OCI-LY7 (cell line): ENCODE measurements at regions not wholly inside any gene's neighbourhood (a gene's known extent, or its start where the extent isn't known, plus 50 kb on each side); places are given as distances from the start of the nearest gene placed in this dataset.

Experiments
- BruUV-seq: library from RNA; stranded (reverse); fragments of 400-500 nt; replicated peaks from 2 replicates; lab custom pipeline; 2021; lab: Mats Ljungman, UMichigan
- CTCF ChIA-PET: fragments of 300-600 bp; sonication (Branson Sonifier 250); formaldehyde crosslinking; loops from one replicate; lab custom pipeline; 2022; ENCODE audit warnings: antibody characterized with exemption; ENCODE audit not compliant: unreplicated experiment; lab: Charles Lee
- POLR2A ChIA-PET: fragments of 300-600 bp; sonication (Branson Sonifier 250); formaldehyde crosslinking; loops from one replicate; lab custom pipeline; 2022; ENCODE audit warnings: antibody characterized with exemption; lab: Charles Lee
- DNase-seq: peaks from one replicate; pipeline ENCODE4 v3.0.0-alpha.2; 2015; ENCODE audit warnings: low spot score
- H2AFZ ChIP-seq: fragments of 200-600 bp; sonication (generic), shearing (Covaris generic); 2 replicates; pipeline ENCODE4 v1.6.1; 2014; ENCODE audit warnings: mild to moderate bottlenecking, antibody characterized with exemption, low read length, moderate library complexity
- H3K27ac ChIP-seq: fragments of 200-600 bp; sonication (generic); 2 replicates; pipeline ENCODE4 v1.5.1; 2014; ENCODE audit warnings: mixed run types, low read depth, mild to moderate bottlenecking, moderate library complexity, low read length, inconsistent platforms; ENCODE audit not compliant: poor library complexity, severe bottlenecking
- H3K36me3 ChIP-seq: fragments of 200-600 bp; sonication (generic); 2 replicates; pipeline ENCODE4 v1.6.1; 2014; ENCODE audit warnings: mild to moderate bottlenecking, antibody characterized with exemption, low read length, moderate library complexity, mixed read lengths; ENCODE audit not compliant: insufficient read depth
- H3K4me1 ChIP-seq: fragments of 200-600 bp; sonication (generic); 2 replicates; pipeline ENCODE4 v1.5.1; 2014; ENCODE audit warnings: mild to moderate bottlenecking, low read length; ENCODE audit not compliant: insufficient read depth, poor library complexity, severe bottlenecking
- H3K4me2 ChIP-seq: fragments of 200-600 bp; sonication (generic); 2 replicates; pipeline ENCODE4 v1.6.1; 2014; ENCODE audit warnings: mild to moderate bottlenecking, low read length
- H3K4me3 ChIP-seq: fragments of 200-600 bp; sonication (generic); 2 replicates; pipeline ENCODE4 v1.5.1; 2014; ENCODE audit warnings: mild to moderate bottlenecking, low read depth, low read length; ENCODE audit not compliant: poor library complexity, severe bottlenecking
- H3K79me2 ChIP-seq: fragments of 200-600 bp; sonication (generic); 2 replicates; pipeline ENCODE4 v1.6.1; 2016; ENCODE audit warnings: low read depth, mild to moderate bottlenecking, low read length, moderate library complexity, mixed read lengths; ENCODE audit not compliant: insufficient read depth
- H3K9me2 ChIP-seq: fragments of 200-600 bp; sonication (generic); 2 replicates; pipeline ENCODE4 v1.6.1; 2016; ENCODE audit warnings: mild to moderate bottlenecking, low read length, mixed read lengths; ENCODE audit not compliant: insufficient read depth
- H3K9me3 ChIP-seq: fragments of 200-600 bp; sonication (generic); 2 replicates; pipeline ENCODE4 v1.6.1; 2014; ENCODE audit warnings: mild to moderate bottlenecking, mixed run types, low read length, mixed read lengths
- H4K20me1 ChIP-seq: fragments of 200-600 bp; sonication (generic); 2 replicates; pipeline ENCODE4 v1.6.1; 2014; ENCODE audit warnings: mild to moderate bottlenecking, antibody characterized with exemption, low read length, moderate library complexity, mixed read lengths; ENCODE audit not compliant: insufficient read depth
- EZH2phosphoT487 ChIP-seq: fragments of 200-600 bp; sonication (generic); IDR thresholded peaks from 2 replicates; pipeline ENCODE4 v1.6.1; 2018; ENCODE audit warnings: low read depth, borderline replicate concordance, mild to moderate bottlenecking, mixed run types, antibody characterized with exemption, low read length, moderate library complexity, mixed read lengths
- intact Hi-C: fragments of 100-400 bp; cut with micrococcal nuclease; formaldehyde crosslinking; loops from one replicate; pipeline ENCODE4 v1.10.0; 2022; ENCODE audit not compliant: unreplicated experiment
- TF ChIP-seq, protein P1 (sequence below): fragments of 200-600 bp; sonication (generic); conservative IDR thresholded peaks from 2 replicates; pipeline ENCODE4 v1.5.1; 2014; ENCODE audit warnings: mild to moderate bottlenecking, antibody characterized with exemption, low read length, moderate library complexity, mixed read lengths

DNA sequence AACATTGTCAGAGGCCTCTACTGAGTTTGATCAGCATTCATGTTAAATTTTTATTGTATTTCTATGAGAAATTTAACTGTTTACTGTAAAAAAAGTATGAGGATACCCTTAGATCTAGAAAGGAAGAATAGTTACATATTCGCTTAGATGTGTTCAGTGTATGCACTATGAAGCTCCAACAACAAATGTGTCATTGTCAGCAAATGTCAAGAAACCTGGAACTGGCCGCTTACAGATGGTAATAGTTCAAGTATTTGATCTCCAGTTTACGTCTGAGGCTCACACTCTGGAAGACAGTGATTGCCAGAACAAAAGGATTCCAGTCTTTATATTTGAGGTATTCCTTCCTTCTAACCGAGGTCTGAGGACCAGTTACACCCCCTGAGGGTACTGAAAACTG, 921.2 kb upstream of the LRRTM1 start:
- no TSS peak for BruUV-seq
- Histone ChIP-seq H3K4me3 (no peak overlapping the region), H3K4me2 (no peak overlapping the region), H3K79me2 (no peaks in the 10 kb centered on the region), H3K4me1 (no peaks in the 10 kb centered on the region), H3K36me3 (no peaks in the 10 kb centered on the region), H4K20me1 (no peaks in the 10 kb centered on the region), H3K27ac (no peak overlapping the region), H3K9me3 (no peaks in the 10 kb centered on the region), H3K9me2 (no peaks in the 10 kb centered on the region), H2AFZ (no peak overlapping the region)
- POLR2A ChIA-PET, result no interaction called here
- DNase-seq, result no peak
- no peak for TF ChIP-seq EZH2phosphoT487
- TF ChIP-seq, protein P1, sequence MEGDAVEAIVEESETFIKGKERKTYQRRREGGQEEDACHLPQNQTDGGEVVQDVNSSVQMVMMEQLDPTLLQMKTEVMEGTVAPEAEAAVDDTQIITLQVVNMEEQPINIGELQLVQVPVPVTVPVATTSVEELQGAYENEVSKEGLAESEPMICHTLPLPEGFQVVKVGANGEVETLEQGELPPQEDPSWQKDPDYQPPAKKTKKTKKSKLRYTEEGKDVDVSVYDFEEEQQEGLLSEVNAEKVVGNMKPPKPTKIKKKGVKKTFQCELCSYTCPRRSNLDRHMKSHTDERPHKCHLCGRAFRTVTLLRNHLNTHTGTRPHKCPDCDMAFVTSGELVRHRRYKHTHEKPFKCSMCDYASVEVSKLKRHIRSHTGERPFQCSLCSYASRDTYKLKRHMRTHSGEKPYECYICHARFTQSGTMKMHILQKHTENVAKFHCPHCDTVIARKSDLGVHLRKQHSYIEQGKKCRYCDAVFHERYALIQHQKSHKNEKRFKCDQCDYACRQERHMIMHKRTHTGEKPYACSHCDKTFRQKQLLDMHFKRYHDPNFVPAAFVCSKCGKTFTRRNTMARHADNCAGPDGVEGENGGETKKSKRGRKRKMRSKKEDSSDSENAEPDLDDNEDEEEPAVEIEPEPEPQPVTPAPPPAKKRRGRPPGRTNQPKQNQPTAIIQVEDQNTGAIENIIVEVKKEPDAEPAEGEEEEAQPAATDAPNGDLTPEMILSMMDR, result no peak
- CTCF ChIA-PET, result no interaction called here
- intact Hi-C loops, result no loop called here

DNA sequence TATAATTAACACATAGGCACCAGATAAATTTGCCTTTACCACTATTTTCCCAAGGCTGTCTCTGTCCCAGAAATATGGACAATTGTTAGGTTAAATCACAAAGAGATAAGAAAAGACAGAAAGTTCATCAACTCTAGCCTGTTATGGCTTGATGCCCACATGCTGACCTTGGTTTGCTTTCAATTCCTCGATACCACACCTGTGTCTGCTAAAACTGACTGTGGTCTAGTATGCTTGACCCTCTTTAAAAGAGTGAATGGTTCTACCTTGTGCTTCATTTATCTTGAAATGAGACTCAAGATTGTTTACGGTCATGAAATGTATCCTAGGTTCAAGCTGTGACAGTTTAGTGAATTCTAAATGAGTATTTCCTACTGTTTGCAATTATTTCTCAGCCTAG, 909.0 kb upstream of the LRRTM1 start:
- H3K4me2 ChIP-seq, result no peak overlapping the region
- intact Hi-C loops, result loop anchor here (10.0 kb wide), 1 partner anchor 461 kb away; no protein-coding TSS in a partner anchor
- no TSS peak for BruUV-seq

DNA sequence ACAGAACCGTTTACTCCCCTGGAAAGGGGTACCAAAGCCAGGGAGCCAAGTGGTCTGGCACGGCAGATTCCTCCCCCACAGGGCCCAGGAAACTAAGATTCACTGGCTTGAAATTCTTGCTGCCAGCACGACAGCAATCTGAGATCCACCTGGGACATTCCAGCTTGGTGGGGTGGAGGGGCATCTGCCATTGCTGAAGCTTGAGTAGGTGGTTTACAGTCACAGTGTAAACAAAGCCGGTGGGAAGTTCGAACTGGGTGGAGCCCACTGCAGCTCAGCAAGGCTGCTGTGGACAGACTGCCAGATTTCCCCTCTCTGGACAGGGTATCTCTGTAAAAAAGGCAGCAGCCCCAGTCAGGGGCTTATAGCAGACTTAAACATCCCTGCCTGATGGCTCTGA, 901.7 kb upstream of the LRRTM1 start:
- H3K36me3 ChIP-seq, result no peaks in the 10 kb centered on the region
- no peak overlapping the region for H2AFZ ChIP-seq
- H3K9me3 ChIP-seq, result no peaks in the 10 kb centered on the region
- H4K20me1 ChIP-seq, result no peaks in the 10 kb centered on the region
- ChIA-PET CTCF (no interaction called here), POLR2A (interaction anchor here (0.6 kb wide), 1 partner anchor 48 kb away, joined by 10 read pairs; no protein-coding TSS in a partner anchor)
- no peak overlapping the region for H3K4me3 ChIP-seq
- H3K9me2 ChIP-seq, result no peaks in the 10 kb centered on the region
- intact Hi-C loops, result no loop called here
- no peaks in the 10 kb centered on the region for H3K79me2 ChIP-seq
- H3K4me2 ChIP-seq, result no peak overlapping the region
- no peak for DNase-seq
- no peak for TF ChIP-seq EZH2phosphoT487
- TF ChIP-seq, protein P1, result no peak
- no TSS peak for BruUV-seq
- no peak overlapping the region for H3K27ac ChIP-seq
- no peaks in the 10 kb centered on the region for H3K4me1 ChIP-seq

More for the DNA sequence above, 909.0 kb upstream of the LRRTM1 start:
- H3K4me1 ChIP-seq, result no peaks in the 10 kb centered on the region
- DNase-seq, result no peak
- H3K4me3 ChIP-seq, result no peak overlapping the region
- CTCF ChIA-PET, result no interaction called here
- no peaks in the 10 kb centered on the region for H3K9me2 ChIP-seq
- no peaks in the 10 kb centered on the region for H4K20me1 ChIP-seq
- H3K9me3 ChIP-seq, result no peaks in the 10 kb centered on the region
- POLR2A ChIA-PET, result no interaction called here
- no peak for TF ChIP-seq EZH2phosphoT487
- TF ChIP-seq, protein P1, result no peak
- no peak overlapping the region for H2AFZ ChIP-seq
- no peaks in the 10 kb centered on the region for H3K79me2 ChIP-seq
- H3K36me3 ChIP-seq, result no peaks in the 10 kb centered on the region
- no peak overlapping the region for H3K27ac ChIP-seq
